ENCODE measurements at regions not wholly inside any gene's neighbourhood (a gene's known extent, or its start where the extent isn't known, plus 50 kb on each side); places are given as distances from the start of the nearest gene placed in this dataset.

GRCh38 chr13:95471960-95472359 lies 80.6 kb upstream of the CLDN10 start:
- Histone ChIP-seq H3K27ac (ENCODE audit: low read depth in 1 of 3, low read length in 2 of 3) (no peak overlapping the region), H3K4me1 (ENCODE audit: control insufficient read depth in 3 of 3, insufficient read depth in 2 of 3, low read depth in 1 of 3, low read length in 2 of 3) (no peaks in the 10 kb centered on the region), H3K4me3 (ENCODE audit: low read depth in 1 of 3, low read length in 3 of 3) (no peak overlapping the region), H3K9me3 (ENCODE audit: control insufficient read depth in 2 of 2, insufficient read depth in 1 of 2, low read depth in 1 of 2, low read length in 1 of 2) (peaks cover 0 to 4% of the 10 kb centered on the region in 2 donors), H3K27me3 (ENCODE audit: control insufficient read depth in 3 of 3, insufficient read depth in 3 of 3, low read length in 3 of 3) (no peaks in the 10 kb centered on the region), H3K36me3 (ENCODE audit: control insufficient read depth in 3 of 3, insufficient read depth in 2 of 3, low read depth in 1 of 3, low read length in 3 of 3) (no peaks in the 10 kb centered on the region)
- FAIRE-seq (no peak), DNase-seq (no peak)
- WGBS, 3 donors, result 94 to 100% (median 99%) methylated on average over 2 of the region's 2 CpGs

- Histone ChIP-seq H3K36me3 (ENCODE audit: control insufficient read depth in 3 of 3, insufficient read depth in 2 of 3, low read depth in 1 of 3, low read length in 3 of 3) (no peaks in the 10 kb centered on the region), H3K4me1 (ENCODE audit: control insufficient read depth in 3 of 3, insufficient read depth in 2 of 3, low read depth in 1 of 3, low read length in 2 of 3) (no peaks in the 10 kb centered on the region), H3K27ac (ENCODE audit: low read depth in 1 of 3, low read length in 2 of 3) (no peak overlapping the region), H3K9me3 (ENCODE audit: control insufficient read depth in 2 of 2, insufficient read depth in 1 of 2, low read depth in 1 of 2, low read length in 1 of 2) (peaks cover 0 to 4% of the 10 kb centered on the region in 2 donors), H3K4me3 (ENCODE audit: low read depth in 1 of 3, low read length in 3 of 3) (no peak overlapping the region), H3K27me3 (ENCODE audit: control insufficient read depth in 3 of 3, insufficient read depth in 3 of 3, low read length in 3 of 3) (no peaks in the 10 kb centered on the region)
- no peak for DNase-seq
- no peak for FAIRE-seq
- 63 to 70% (median 64%) methylated on average over 3 of the region's 3 CpGs for WGBS, 3 donors
These were observed 77.5 kb upstream of the CLDN10 start for GRCh38 chr13:95474992-95475391.

GRCh38 chr13:95477187-95477586 lies 75.3 kb upstream of the CLDN10 start:
- DNase-seq (no peak), FAIRE-seq (no peak)
- H3K36me3 ChIP-seq (ENCODE audit: control insufficient read depth in 3 of 3, insufficient read depth in 2 of 3, low read depth in 1 of 3, low read length in 3 of 3), result no peaks in the 10 kb centered on the region
- 70 to 78% (median 74%) methylated on average over 6 of the region's 6 CpGs for WGBS, 3 donors
- no peaks in the 10 kb centered on the region for H3K4me1 ChIP-seq (ENCODE audit: control insufficient read depth in 3 of 3, insufficient read depth in 2 of 3, low read depth in 1 of 3, low read length in 2 of 3)
- H3K9me3 ChIP-seq (ENCODE audit: control insufficient read depth in 2 of 2, insufficient read depth in 1 of 2, low read depth in 1 of 2, low read length in 1 of 2), result peaks cover 0 to 4% of the 10 kb centered on the region in 2 donors
- no peak overlapping the region for H3K27ac ChIP-seq (ENCODE audit: low read depth in 1 of 3, low read length in 2 of 3)
- peaks cover 0 to 3% (median 0%) of the 10 kb centered on the region in 3 donors for H3K27me3 ChIP-seq (ENCODE audit: control insufficient read depth in 3 of 3, insufficient read depth in 3 of 3, low read length in 3 of 3)
- H3K4me3 ChIP-seq (ENCODE audit: low read depth in 1 of 3, low read length in 3 of 3), result no peak overlapping the region

GRCh38 chr13:95479731-95480130 lies 72.8 kb upstream of the CLDN10 start:
- no peak for FAIRE-seq
- WGBS, 3 donors, result 66 to 83% (median 80%) methylated on average over 2 of the region's 2 CpGs
- peaks cover 0 to 8% of the 10 kb centered on the region in 2 donors for H3K9me3 ChIP-seq (ENCODE audit: control insufficient read depth in 2 of 2, insufficient read depth in 1 of 2, low read depth in 1 of 2, low read length in 1 of 2)

GRCh38 chr13:95480131-95480545 lies 72.4 kb upstream of the CLDN10 start:
- Histone ChIP-seq H3K4me3 (ENCODE audit: low read depth in 1 of 3, low read length in 3 of 3) (no peak overlapping the region), H3K27me3 (ENCODE audit: control insufficient read depth in 3 of 3, insufficient read depth in 3 of 3, low read length in 3 of 3) (peaks cover 0 to 5% (median 0%) of the 10 kb centered on the region in 3 donors), H3K9me3 (ENCODE audit: control insufficient read depth in 2 of 2, insufficient read depth in 1 of 2, low read depth in 1 of 2, low read length in 1 of 2) (peaks cover 0 to 8% of the 10 kb centered on the region in 2 donors), H3K4me1 (ENCODE audit: control insufficient read depth in 3 of 3, insufficient read depth in 2 of 3, low read depth in 1 of 3, low read length in 2 of 3) (no peaks in the 10 kb centered on the region), H3K27ac (ENCODE audit: low read depth in 1 of 3, low read length in 2 of 3) (no peak overlapping the region), H3K36me3 (ENCODE audit: control insufficient read depth in 3 of 3, insufficient read depth in 2 of 3, low read depth in 1 of 3, low read length in 3 of 3) (no peaks in the 10 kb centered on the region)
- FAIRE-seq (no peak), DNase-seq (no peak)
- WGBS, 3 donors, result 52 to 66% (median 56%) methylated on average over 7 of the region's 7 CpGs

More at GRCh38 chr13:95479731-95480130, 72.8 kb upstream of the CLDN10 start:
- Histone ChIP-seq H3K27ac (ENCODE audit: low read depth in 1 of 3, low read length in 2 of 3) (no peak overlapping the region), H3K4me3 (ENCODE audit: low read depth in 1 of 3, low read length in 3 of 3) (no peak overlapping the region), H3K27me3 (ENCODE audit: control insufficient read depth in 3 of 3, insufficient read depth in 3 of 3, low read length in 3 of 3) (peaks cover 0 to 5% (median 0%) of the 10 kb centered on the region in 3 donors), H3K36me3 (ENCODE audit: control insufficient read depth in 3 of 3, insufficient read depth in 2 of 3, low read depth in 1 of 3, low read length in 3 of 3) (no peaks in the 10 kb centered on the region), H3K4me1 (ENCODE audit: control insufficient read depth in 3 of 3, insufficient read depth in 2 of 3, low read depth in 1 of 3, low read length in 2 of 3) (no peaks in the 10 kb centered on the region)
- no peak for DNase-seq

GRCh38 chr13:95480791-95481780 lies 71.4 kb upstream of the CLDN10 start:
- WGBS, 3 donors, result 55 to 67% (median 55%) methylated on average over 7 of the region's 7 CpGs
- Histone ChIP-seq H3K4me1 (ENCODE audit: control insufficient read depth in 3 of 3, insufficient read depth in 2 of 3, low read depth in 1 of 3, low read length in 2 of 3) (no peaks in the 10 kb centered on the region), H3K27me3 (ENCODE audit: control insufficient read depth in 3 of 3, insufficient read depth in 3 of 3, low read length in 3 of 3) (peaks cover 0 to 5% (median 0%) of the 10 kb centered on the region in 3 donors), H3K4me3 (ENCODE audit: low read depth in 1 of 3, low read length in 3 of 3) (no peak overlapping the region), H3K27ac (ENCODE audit: low read depth in 1 of 3, low read length in 2 of 3) (no peak overlapping the region), H3K36me3 (ENCODE audit: control insufficient read depth in 3 of 3, insufficient read depth in 2 of 3, low read depth in 1 of 3, low read length in 3 of 3) (no peaks in the 10 kb centered on the region), H3K9me3 (ENCODE audit: control insufficient read depth in 2 of 2, insufficient read depth in 1 of 2, low read depth in 1 of 2, low read length in 1 of 2) (peaks cover 0 to 8% of the 10 kb centered on the region in 2 donors)
- FAIRE-seq (no peak), DNase-seq (no peak)

- no peak overlapping the region for H3K4me3 ChIP-seq (ENCODE audit: low read depth in 1 of 3, low read length in 3 of 3)
- no peak for FAIRE-seq
- H3K27me3 ChIP-seq (ENCODE audit: control insufficient read depth in 3 of 3, insufficient read depth in 3 of 3, low read length in 3 of 3), result peaks cover 0 to 5% (median 0%) of the 10 kb centered on the region in 3 donors
- no peaks in the 10 kb centered on the region for H3K4me1 ChIP-seq (ENCODE audit: control insufficient read depth in 3 of 3, insufficient read depth in 2 of 3, low read depth in 1 of 3, low read length in 2 of 3)
- WGBS, 3 donors, result 84 to 94% (median 90%) methylated on average over 1 of the region's 1 CpG
- H3K36me3 ChIP-seq (ENCODE audit: control insufficient read depth in 3 of 3, insufficient read depth in 2 of 3, low read depth in 1 of 3, low read length in 3 of 3), result no peaks in the 10 kb centered on the region
- DNase-seq, result no peak
- H3K9me3 ChIP-seq (ENCODE audit: control insufficient read depth in 2 of 2, insufficient read depth in 1 of 2, low read depth in 1 of 2, low read length in 1 of 2), result peaks cover 0 to 4% of the 10 kb centered on the region in 2 donors
- H3K27ac ChIP-seq (ENCODE audit: low read depth in 1 of 3, low read length in 2 of 3), result no peak overlapping the region
These were observed 68.5 kb upstream of the CLDN10 start for GRCh38 chr13:95484052-95484451.

GRCh38 chr13:95485045-95485517 lies 67.4 kb upstream of the CLDN10 start:
- no peak for DNase-seq
- no peak overlapping the region for H3K4me3 ChIP-seq (ENCODE audit: low read depth in 1 of 3, low read length in 3 of 3)
- H3K36me3 ChIP-seq (ENCODE audit: control insufficient read depth in 3 of 3, insufficient read depth in 2 of 3, low read depth in 1 of 3, low read length in 3 of 3), result no peaks in the 10 kb centered on the region
- no peak overlapping the region for H3K27ac ChIP-seq (ENCODE audit: low read depth in 1 of 3, low read length in 2 of 3)
- 56 to 74% (median 57%) methylated on average over 5 of the region's 5 CpGs for WGBS, 3 donors
- FAIRE-seq, result no peak
- peaks cover 0 to 4% of the 10 kb centered on the region in 2 donors for H3K9me3 ChIP-seq (ENCODE audit: control insufficient read depth in 2 of 2, insufficient read depth in 1 of 2, low read depth in 1 of 2, low read length in 1 of 2)
- H3K4me1 ChIP-seq (ENCODE audit: control insufficient read depth in 3 of 3, insufficient read depth in 2 of 3, low read depth in 1 of 3, low read length in 2 of 3), result no peaks in the 10 kb centered on the region
- peaks cover 0 to 5% (median 0%) of the 10 kb centered on the region in 3 donors for H3K27me3 ChIP-seq (ENCODE audit: control insufficient read depth in 3 of 3, insufficient read depth in 3 of 3, low read length in 3 of 3)
